ENCODE measurements at regions not wholly inside any gene's neighbourhood (a gene's known extent, or its start where the extent isn't known, plus 50 kb on each side); places are given as distances from the start of the nearest gene placed in this dataset.

DNA sequence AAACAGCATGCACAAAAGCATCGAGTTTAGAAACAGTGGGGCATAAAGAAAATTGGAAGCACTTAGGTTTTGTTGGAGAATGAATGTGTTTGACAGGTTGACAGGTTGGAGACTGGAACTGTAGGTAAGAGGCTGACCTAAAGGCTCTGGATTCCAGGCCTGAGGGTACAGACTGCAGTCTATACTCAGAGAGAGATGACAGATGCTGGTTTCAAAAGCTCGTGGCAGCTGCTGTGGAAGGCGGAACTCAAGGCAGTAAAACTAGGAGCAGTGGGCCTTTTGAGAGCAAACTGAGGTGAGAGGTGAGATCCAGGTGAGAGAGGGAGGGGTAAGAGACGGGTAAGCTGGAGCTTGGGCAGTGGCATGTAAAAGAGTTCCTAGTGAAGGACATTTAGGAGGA, 415.2 kb downstream of the TRIML1 start:
- Histone ChIP-seq H3K79me1 (ENCODE audit: low read depth in 1 of 2, low read length in 2 of 2) (no peaks in the 10 kb centered on the region), H3K4me3 (ENCODE audit: insufficient read depth, low read depth, low read length) (no peak overlapping the region), H3K18ac (ENCODE audit: low read depth, low read length) (no peak overlapping the region), H2BK20ac (ENCODE audit: low read depth, low read length) (no peak overlapping the region), H2AK5ac (ENCODE audit: low read depth, low read length) (no peak overlapping the region), H2AFZ (replicated peaks; ENCODE audit: low read length, poor library complexity) (no peak overlapping the region), H4K91ac (ENCODE audit: insufficient read depth, low read depth, low read length) (no peak overlapping the region), H3K9me3 (ENCODE audit: control insufficient read depth, insufficient read depth, low read length) (no peaks in the 10 kb centered on the region), H2BK15ac (ENCODE audit: low read depth, low read length) (no peak overlapping the region), H3K4me1 (ENCODE audit: control insufficient read depth, insufficient read depth, low read length) (no peaks in the 10 kb centered on the region), H3K4me2 (ENCODE audit: low read depth, low read length) (no peak overlapping the region), H3K27me3 (ENCODE audit: control insufficient read depth, insufficient read depth, low read length) (no peaks in the 10 kb centered on the region), H2AK9ac (replicated peaks; ENCODE audit: low read depth, low read length, poor library complexity) (no peak overlapping the region), H4K5ac (ENCODE audit: low read depth, low read length) (no peak overlapping the region), H2BK5ac (ENCODE audit: low read depth, low read length, poor library complexity, severe bottlenecking) (no peak overlapping the region), H4K8ac (ENCODE audit: low read depth in 2 of 2, low read length in 2 of 2) (no peak overlapping the region), H3K9me1 (ENCODE audit: insufficient read depth, low read length) (no peaks in the 10 kb centered on the region), H4K20me1 (ENCODE audit: insufficient read depth, low read length) (no peaks in the 10 kb centered on the region), H3K23ac (ENCODE audit: low read depth, low read length) (no peak overlapping the region), H3K14ac (replicated peaks; ENCODE audit: low read depth, low read length) (no peak overlapping the region), H3K4ac (ENCODE audit: low read depth, low read length) (no peak overlapping the region), H2BK120ac (ENCODE audit: low read depth, low read length) (no peak overlapping the region), H3K36me3 (ENCODE audit: control insufficient read depth, insufficient read depth, low read length) (no peaks in the 10 kb centered on the region), H3K9ac (ENCODE audit: low read depth, low read length) (no peak overlapping the region), H3K27ac (ENCODE audit: insufficient read depth, low read length) (no peak overlapping the region), H3K56ac (ENCODE audit: extremely low read depth, insufficient read depth, low read length) (no peak overlapping the region)
- intact Hi-C loops (cut with micrococcal nuclease) (no loop called here), in situ Hi-C loops (cut with MboI; ENCODE audit: low sequenced_read_pairs) (no loop called here), dilution Hi-C loops (cut with HindIII; ENCODE audit: low sequenced_read_pairs, unreplicated experiment) (no loop called here)
- ATAC-seq (ENCODE audit: low read depth) (no peak), DNase-seq (no peak)
- BruUV-seq (replicated peaks), result no TSS peak
- ChIA-PET POLR2A (ENCODE audit: unreplicated experiment) (no interaction called here), CTCF (no interaction called here)
- WGBS, 2 experiments (ENCODE audit: extremely low coverage in 2 of 2, insufficient read length in 1 of 2), result 53% methylated on average over 3 of the region's 4 CpGs; no CpG with 5 or more reads in 1 of the 2 experiments
- TF ChIP-seq RAD21 (IDR thresholded peaks at IDR 0.05; ENCODE audit: low read length), result no peak

Measured in IMR-90 (cell line).